SW 1271 (cell line): ENCODE measurements at regions not wholly inside any gene's neighbourhood (a gene's known extent, or its start where the extent isn't known, plus 50 kb on each side); places are given as distances from the start of the nearest gene placed in this dataset.
"Not testable (repeated sequence)": the region's sequence is repeated elsewhere in the genome, so short reads cannot be mapped to it uniquely, and the experiment has no call there.

Source experiments
- DNase-seq, 2 experiments: peaks; one replicate each; lab custom pipeline; 2025; lab: John Stamatoyannopoulos, UW

GRCh38 chr17:14547556-14547955 is 246.7 kb downstream of the HS3ST3B1 start:
- DNase-seq: no peak

- no peak for DNase-seq
These were observed 246.1 kb downstream of the HS3ST3B1 start for GRCh38 chr17:14547016-14547415.

- DNase-seq: no peak
These were observed 244.4 kb downstream of the HS3ST3B1 start for GRCh38 chr17:14545156-14545906.

- DNase-seq: no peak
These were observed 240.8 kb downstream of the HS3ST3B1 start for GRCh38 chr17:14541714-14542113.

GRCh38 chr17:14539801-14540200 is 238.9 kb downstream of the HS3ST3B1 start:
- no peak for DNase-seq

GRCh38 chr17:14532242-14532641 is 231.4 kb downstream of the HS3ST3B1 start:
- not testable (repeated sequence) for DNase-seq

- DNase-seq: no peak
These were observed 224.9 kb downstream of the HS3ST3B1 start for GRCh38 chr17:14525551-14526455.

GRCh38 chr17:14522795-14523387 is 222.0 kb downstream of the HS3ST3B1 start:
- no peak for DNase-seq

GRCh38 chr17:14518919-14519318 is 218.0 kb downstream of the HS3ST3B1 start:
- not testable (repeated sequence) for DNase-seq

- no peak for DNase-seq
These were observed 214.1 kb downstream of the HS3ST3B1 start for GRCh38 chr17:14514973-14515372.

GRCh38 chr17:14513835-14514234 is 213.0 kb downstream of the HS3ST3B1 start:
- no peak for DNase-seq

GRCh38 chr17:14510136-14510535 is 209.3 kb downstream of the HS3ST3B1 start:
- DNase-seq: no peak

- DNase-seq: no peak
These were observed 207.3 kb downstream of the HS3ST3B1 start for GRCh38 chr17:14508156-14508555.

- DNase-seq: no peak
These were observed 205.5 kb downstream of the HS3ST3B1 start for GRCh38 chr17:14506364-14506763.

- DNase-seq: no peak
These were observed 204.7 kb downstream of the HS3ST3B1 start for GRCh38 chr17:14505606-14506005.

GRCh38 chr17:14499976-14500375 is 199.1 kb downstream of the HS3ST3B1 start:
- DNase-seq: no peak

- no peak for DNase-seq
These were observed 197.9 kb downstream of the HS3ST3B1 start for GRCh38 chr17:14498812-14499211.

- DNase-seq: no peak
These were observed 193.3 kb downstream of the HS3ST3B1 start for GRCh38 chr17:14494161-14494560.

GRCh38 chr17:14489986-14490385 is 189.1 kb downstream of the HS3ST3B1 start:
- no peak for DNase-seq

GRCh38 chr17:14488958-14489550 is 188.2 kb downstream of the HS3ST3B1 start:
- DNase-seq: no peak

GRCh38 chr17:14487068-14487467 is 186.2 kb downstream of the HS3ST3B1 start:
- DNase-seq: no peak

GRCh38 chr17:14482715-14483114 is 181.8 kb downstream of the HS3ST3B1 start:
- no peak for DNase-seq
